ENCODE measurements at regions not wholly inside any gene's neighbourhood (a gene's known extent, or its start where the extent isn't known, plus 50 kb on each side); places are given as distances from the start of the nearest gene placed in this dataset.
"Not testable (repeated sequence)": the region's sequence is repeated elsewhere in the genome, so short reads cannot be mapped to it uniquely, and the experiment has no call there.

DNA sequence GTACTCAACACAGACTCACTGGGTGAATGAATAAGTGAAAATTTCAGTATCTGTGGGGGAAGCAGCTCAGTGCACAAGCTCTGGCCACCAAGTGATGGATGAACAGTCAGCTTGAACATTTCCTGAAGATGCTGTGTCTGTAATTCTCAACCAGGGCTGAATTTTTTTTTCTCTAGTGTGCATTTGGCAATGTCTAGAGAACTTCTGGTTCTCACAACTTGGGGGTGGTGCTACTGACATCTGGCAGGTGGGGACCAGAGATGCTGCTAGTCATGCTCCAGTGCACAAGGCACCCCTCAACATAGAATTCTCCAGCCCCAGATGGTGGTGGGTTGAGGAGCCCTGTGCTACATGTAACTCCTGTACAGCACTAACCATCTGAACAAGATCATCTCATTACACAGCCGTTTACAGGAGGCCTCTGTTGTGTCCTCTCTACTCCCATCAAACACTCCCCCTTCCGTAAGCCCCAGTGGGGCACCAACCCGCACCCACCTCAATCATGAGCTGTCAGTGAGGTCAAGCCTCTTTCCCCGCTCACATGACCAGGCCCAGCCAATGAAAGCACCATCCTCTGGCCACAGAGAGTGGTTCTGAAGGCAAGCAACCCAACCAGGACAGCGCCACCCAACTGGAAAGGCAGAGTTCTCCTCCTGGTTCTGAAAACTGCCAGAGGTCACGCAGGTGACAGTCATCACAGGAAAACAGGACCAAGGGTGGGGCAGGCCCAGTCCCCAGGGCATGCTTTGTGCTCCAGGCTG, 103.9 kb upstream of the PMEPA1 start:
- H3K4me1 ChIP-seq (ENCODE audit: control insufficient read depth, insufficient read depth, low read length), result no peaks in the 10 kb centered on the region
- no peaks in the 10 kb centered on the region for H3K36me3 Mint-ChIP-seq
- intact Hi-C loops (cut with micrococcal nuclease), result no loop called here
- H3K9me3 ChIP-seq (ENCODE audit: control insufficient read depth, insufficient read depth, low read length), result no peaks in the 10 kb centered on the region
- 81% methylated on average over 6 of the region's 6 CpGs for WGBS (ENCODE audit: insufficient coverage)
- TF ChIP-seq, protein P1, sequence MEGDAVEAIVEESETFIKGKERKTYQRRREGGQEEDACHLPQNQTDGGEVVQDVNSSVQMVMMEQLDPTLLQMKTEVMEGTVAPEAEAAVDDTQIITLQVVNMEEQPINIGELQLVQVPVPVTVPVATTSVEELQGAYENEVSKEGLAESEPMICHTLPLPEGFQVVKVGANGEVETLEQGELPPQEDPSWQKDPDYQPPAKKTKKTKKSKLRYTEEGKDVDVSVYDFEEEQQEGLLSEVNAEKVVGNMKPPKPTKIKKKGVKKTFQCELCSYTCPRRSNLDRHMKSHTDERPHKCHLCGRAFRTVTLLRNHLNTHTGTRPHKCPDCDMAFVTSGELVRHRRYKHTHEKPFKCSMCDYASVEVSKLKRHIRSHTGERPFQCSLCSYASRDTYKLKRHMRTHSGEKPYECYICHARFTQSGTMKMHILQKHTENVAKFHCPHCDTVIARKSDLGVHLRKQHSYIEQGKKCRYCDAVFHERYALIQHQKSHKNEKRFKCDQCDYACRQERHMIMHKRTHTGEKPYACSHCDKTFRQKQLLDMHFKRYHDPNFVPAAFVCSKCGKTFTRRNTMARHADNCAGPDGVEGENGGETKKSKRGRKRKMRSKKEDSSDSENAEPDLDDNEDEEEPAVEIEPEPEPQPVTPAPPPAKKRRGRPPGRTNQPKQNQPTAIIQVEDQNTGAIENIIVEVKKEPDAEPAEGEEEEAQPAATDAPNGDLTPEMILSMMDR (IDR thresholded peaks at IDR 0.05), result no peak
- H3K27ac ChIP-seq (ENCODE audit: low read length), result no peak overlapping the region
- no peak overlapping the region for H3K4me3 Mint-ChIP-seq
- DNase-seq (no peak), ATAC-seq (no peak)
- no peaks in the 10 kb centered on the region for H3K9me3 Mint-ChIP-seq
- H3K36me3 ChIP-seq (ENCODE audit: control insufficient read depth, insufficient read depth, low read length), result no peaks in the 10 kb centered on the region
- H3K27me3 ChIP-seq (ENCODE audit: control insufficient read depth, insufficient read depth, low read length), result no peaks in the 10 kb centered on the region
- H3K4me3 ChIP-seq (ENCODE audit: low read length), result no peak overlapping the region
- H3K27me3 Mint-ChIP-seq (ENCODE audit: low read depth in 2 of 2), result peaks cover 14 to 24% of the 10 kb centered on the region in 2 donors
- H3K4me1 Mint-ChIP-seq, result no peaks in the 10 kb centered on the region
- no peak overlapping the region for H3K27ac Mint-ChIP-seq

DNA sequence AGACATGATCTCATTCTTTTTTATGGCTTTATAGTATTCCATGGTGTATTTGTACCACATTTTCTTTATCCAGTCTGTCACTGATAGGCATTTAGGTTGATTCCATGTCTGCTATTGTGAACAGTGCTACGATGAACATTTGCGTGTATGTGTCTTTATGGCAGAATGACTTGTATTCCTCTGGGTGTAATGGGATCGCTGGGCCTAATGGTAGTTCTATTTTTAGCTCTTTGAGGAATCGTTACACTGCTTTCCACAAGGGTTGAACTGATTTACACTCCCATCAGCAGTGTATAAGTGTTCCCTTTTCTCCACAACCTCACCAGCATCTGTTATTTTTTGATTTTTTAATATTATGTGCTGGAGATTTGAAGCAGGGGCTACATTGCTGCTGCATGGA, 102.8 kb upstream of the PMEPA1 start:
- H3K4me1 ChIP-seq (ENCODE audit: control insufficient read depth, insufficient read depth, low read length); H3K4me3 ChIP-seq (ENCODE audit: low read length); DNase-seq; H3K27ac ChIP-seq (ENCODE audit: low read length); intact Hi-C loops (cut with micrococcal nuclease); ATAC-seq; H3K36me3 Mint-ChIP-seq; H3K27ac Mint-ChIP-seq; H3K36me3 ChIP-seq (ENCODE audit: control insufficient read depth, insufficient read depth, low read length); H3K4me3 Mint-ChIP-seq; H3K9me3 Mint-ChIP-seq; H3K27me3 ChIP-seq (ENCODE audit: control insufficient read depth, insufficient read depth, low read length); H3K9me3 ChIP-seq (ENCODE audit: control insufficient read depth, insufficient read depth, low read length); H3K4me1 Mint-ChIP-seq: not testable (repeated sequence)
- 90% methylated on average over 3 of the region's 4 CpGs for WGBS (ENCODE audit: insufficient coverage)
- peaks cover 9 to 13% of the 10 kb centered on the region in 2 donors for H3K27me3 Mint-ChIP-seq (ENCODE audit: low read depth in 2 of 2)

DNA sequence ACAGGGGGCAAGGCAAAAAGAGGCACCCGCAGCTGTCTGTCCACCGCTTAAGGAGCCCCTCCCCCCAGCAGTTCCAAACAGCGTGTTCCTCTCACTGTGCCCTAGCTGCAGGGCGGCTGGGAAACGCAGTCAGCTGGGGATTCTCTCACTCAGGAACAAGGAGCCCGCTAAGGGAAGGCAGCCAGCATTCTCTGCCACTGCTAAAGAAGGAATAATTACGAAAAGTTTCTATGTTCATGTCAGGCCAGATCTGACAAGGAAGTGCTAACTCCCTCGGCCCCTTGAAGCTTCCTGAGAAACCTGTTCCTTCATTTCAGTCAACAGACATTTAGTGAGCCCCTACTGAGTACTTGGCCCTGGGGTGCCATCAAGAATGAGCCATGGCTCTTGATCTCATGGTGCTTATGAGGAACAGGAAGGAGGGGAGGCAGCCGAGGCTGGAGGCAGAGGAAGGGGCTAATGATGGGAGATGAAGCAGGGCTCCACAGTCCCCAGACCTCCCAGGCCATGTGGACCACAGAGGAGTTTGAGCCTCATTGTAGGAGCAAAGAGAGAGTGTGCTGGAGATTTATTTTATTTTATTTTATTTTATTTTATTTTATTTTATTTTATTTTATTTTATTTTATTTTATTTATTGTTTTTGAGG, 101.7 kb upstream of the PMEPA1 start:
- peak overlapping the region in 1 of 2 donors; percentile 37 for H3K27ac Mint-ChIP-seq
- H3K36me3 ChIP-seq (ENCODE audit: control insufficient read depth, insufficient read depth, low read length), result no peaks in the 10 kb centered on the region
- no peaks in the 10 kb centered on the region for H3K4me1 ChIP-seq (ENCODE audit: control insufficient read depth, insufficient read depth, low read length)
- H3K27me3 ChIP-seq (ENCODE audit: control insufficient read depth, insufficient read depth, low read length), result no peaks in the 10 kb centered on the region
- no peaks in the 10 kb centered on the region for H3K4me1 Mint-ChIP-seq
- WGBS (ENCODE audit: insufficient coverage), result 49% methylated on average over 9 of the region's 9 CpGs
- H3K36me3 Mint-ChIP-seq, result no peaks in the 10 kb centered on the region
- no peak overlapping the region for H3K4me3 Mint-ChIP-seq
- DNase-seq (no peak), ATAC-seq (no peak)
- H3K9me3 Mint-ChIP-seq, result no peaks in the 10 kb centered on the region
- TF ChIP-seq, protein P1 (IDR thresholded peaks at IDR 0.05), result no peak
- no peak overlapping the region for H3K27ac ChIP-seq (ENCODE audit: low read length)
- intact Hi-C loops (cut with micrococcal nuclease), result no loop called here
- H3K9me3 ChIP-seq (ENCODE audit: control insufficient read depth, insufficient read depth, low read length), result no peaks in the 10 kb centered on the region
- peaks cover 10 to 11% of the 10 kb centered on the region in 2 donors for H3K27me3 Mint-ChIP-seq (ENCODE audit: low read depth in 2 of 2)
- H3K4me3 ChIP-seq (ENCODE audit: low read length), result no peak overlapping the region

DNA sequence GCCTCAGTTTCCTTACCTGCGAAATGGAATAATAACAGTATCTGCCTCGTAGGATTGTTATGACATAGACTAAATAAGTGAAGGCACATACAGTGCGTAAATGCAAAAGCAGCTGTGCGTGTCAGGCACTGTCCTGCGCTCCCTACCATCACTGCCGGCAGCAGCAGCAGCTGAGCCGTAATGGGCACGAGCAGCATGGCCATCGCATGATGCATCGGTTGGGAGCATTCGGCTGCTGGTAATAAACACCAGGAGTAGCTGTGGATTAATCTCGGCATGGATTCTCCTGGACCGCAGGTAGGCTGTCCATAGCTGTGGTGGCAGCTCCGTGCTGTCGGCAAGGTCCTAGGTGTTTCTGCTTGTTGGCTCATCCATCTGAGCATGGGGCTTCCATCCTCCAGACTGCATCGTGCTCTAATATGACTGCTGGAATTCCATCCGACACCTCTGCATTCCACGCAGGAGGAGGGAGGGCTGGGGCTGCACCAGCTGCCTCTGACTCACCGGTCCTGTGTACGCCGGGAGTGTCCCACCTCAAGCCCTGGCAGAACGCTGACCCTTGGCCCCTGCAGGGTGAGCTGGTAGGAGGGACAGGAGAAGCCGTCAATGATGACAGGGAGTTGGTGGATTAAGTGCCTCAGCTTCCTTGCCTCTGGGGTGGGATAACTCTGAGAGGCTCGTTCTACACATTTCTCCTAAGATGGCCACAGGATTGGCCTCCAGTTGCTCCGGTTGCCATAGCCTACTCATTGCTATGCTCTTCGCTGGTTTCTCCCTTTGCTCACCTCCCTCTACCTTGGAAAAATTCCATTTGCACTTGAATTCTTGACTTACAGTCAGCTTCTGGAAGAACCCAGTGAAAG, 100.9 kb upstream of the PMEPA1 start:
- intact Hi-C loops (cut with micrococcal nuclease), result no loop called here
- H3K27me3 ChIP-seq (ENCODE audit: control insufficient read depth, insufficient read depth, low read length), result no peaks in the 10 kb centered on the region
- H3K4me3 Mint-ChIP-seq, result no peak overlapping the region
- H3K4me1 Mint-ChIP-seq, result no peaks in the 10 kb centered on the region
- H3K9me3 Mint-ChIP-seq, result no peaks in the 10 kb centered on the region
- TF ChIP-seq, protein P1 (IDR thresholded peaks at IDR 0.05), result no peak
- ATAC-seq (no peak), DNase-seq (no peak)
- no peak overlapping the region for H3K27ac Mint-ChIP-seq
- 92% methylated on average over 26 of the region's 26 CpGs for WGBS (ENCODE audit: insufficient coverage)
- no peaks in the 10 kb centered on the region for H3K36me3 Mint-ChIP-seq
- H3K4me1 ChIP-seq (ENCODE audit: control insufficient read depth, insufficient read depth, low read length), result no peaks in the 10 kb centered on the region
- H3K9me3 ChIP-seq (ENCODE audit: control insufficient read depth, insufficient read depth, low read length), result no peaks in the 10 kb centered on the region
- no peak overlapping the region for H3K4me3 ChIP-seq (ENCODE audit: low read length)
- no peaks in the 10 kb centered on the region for H3K36me3 ChIP-seq (ENCODE audit: control insufficient read depth, insufficient read depth, low read length)
- H3K27ac ChIP-seq (ENCODE audit: low read length), result no peak overlapping the region
- peaks cover 10 to 13% of the 10 kb centered on the region in 2 donors for H3K27me3 Mint-ChIP-seq (ENCODE audit: low read depth in 2 of 2)

Data from natural killer cell (primary cell).